HepG2 (cell line): ENCODE measurements at regions not wholly inside any gene's neighbourhood (a gene's known extent, or its start where the extent isn't known, plus 50 kb on each side); places are given as distances from the start of the nearest gene placed in this dataset.
A peak's percentile ranks its signal among the peaks of the same experiment; 100 is the strongest.

Source experiments
- ARHGAP35 ChIP-seq: sonication (generic); formaldehyde crosslinking; IDR thresholded peaks from 2 replicates; pipeline ENCODE4 v1.9.0; 2022; ENCODE audit warnings: mild to moderate bottlenecking, inconsistent platforms, moderate library complexity, missing genetic modification reagents, borderline replicate concordance
- ARNT2 ChIP-seq: sonication (generic); formaldehyde crosslinking; IDR thresholded peaks from 2 replicates; pipeline ENCODE4 v1.8.0; 2022; ENCODE audit warnings: mild to moderate bottlenecking, low read depth, missing genetic modification reagents, moderate library complexity
- FOXC1 ChIP-seq: sonication (generic); formaldehyde crosslinking; IDR thresholded peaks from 2 replicates; pipeline ENCODE4 v1.8.0; 2022; ENCODE audit warnings: mild to moderate bottlenecking, missing genetic modification reagents, borderline replicate concordance
- GRHL1 ChIP-seq: sonication (generic); formaldehyde crosslinking; conservative IDR thresholded peaks from 2 replicates; pipeline ENCODE4 v1.8.0; 2022; ENCODE audit warnings: missing genetic modification reagents
- MEIS1 ChIP-seq: sonication (generic); formaldehyde crosslinking; IDR thresholded peaks from 2 replicates; pipeline ENCODE4 v1.9.0; 2021; ENCODE audit warnings: mild to moderate bottlenecking, missing genetic modification reagents, moderate library complexity, borderline replicate concordance
- MLX ChIP-seq: IDR thresholded peaks from 2 replicates; pipeline ENCODE4 v1.6.1; 2016
- NFRKB ChIP-seq: fragments of 450-650 bp; IDR thresholded peaks from 2 replicates; pipeline ENCODE4 v1.6.1; 2017
- NRL ChIP-seq: sonication (generic); formaldehyde crosslinking; IDR thresholded peaks from 2 replicates; pipeline ENCODE4 v1.5.0; 2020; ENCODE audit warnings: missing genetic modification reagents, mild to moderate bottlenecking, moderate library complexity, borderline replicate concordance
- PHF5A ChIP-seq: IDR thresholded peaks from one replicate; pipeline ENCODE4 v1.6.1; 2018; ENCODE audit warnings: low read depth, missing genetic modification reagents; ENCODE audit not compliant: unreplicated experiment
- RFX3 ChIP-seq: IDR thresholded peaks from 2 replicates; pipeline ENCODE4 v1.6.1; 2016; ENCODE audit warnings: missing biosample characterization, missing genetic modification reagents
- RORA ChIP-seq: sonication (generic); formaldehyde crosslinking; IDR thresholded peaks from 2 replicates; pipeline ENCODE4 v1.5.0; 2020; ENCODE audit warnings: mild to moderate bottlenecking, missing genetic modification reagents, moderate library complexity
- SKIL ChIP-seq: sonication (generic); formaldehyde crosslinking; IDR thresholded peaks from 2 replicates; pipeline ENCODE4 v1.8.0; 2022; ENCODE audit warnings: missing genetic modification reagents, mild to moderate bottlenecking, moderate library complexity, borderline replicate concordance
- TCF7L2 ChIP-seq: IDR thresholded peaks from 2 replicates; pipeline ENCODE4 v1.6.1; 2011; ENCODE audit warnings: mild to moderate bottlenecking, low read depth, low read length, moderate library complexity
- TEF ChIP-seq: sonication (generic); formaldehyde crosslinking; IDR thresholded peaks from 2 replicates; pipeline ENCODE4 v1.5.0; 2020; ENCODE audit warnings: missing genetic modification reagents
- THAP9 ChIP-seq: sonication (generic); formaldehyde crosslinking; IDR thresholded peaks from 2 replicates; pipeline ENCODE4; 2020; ENCODE audit warnings: missing genetic modification reagents, mild to moderate bottlenecking, borderline replicate concordance
- U2AF1 ChIP-seq: fragments of 200-400 bp; formaldehyde crosslinking; optimal IDR thresholded peaks from 2 replicates; pipeline ENCODE3; 2017; ENCODE audit warnings: mild to moderate bottlenecking, low read depth, low read length
- ZFY ChIP-seq: sonication (generic); formaldehyde crosslinking; IDR thresholded peaks from 2 replicates; pipeline ENCODE4 v1.4.0; 2020; ENCODE audit warnings: missing genetic modification reagents
- ZMYM2 ChIP-seq: sonication (generic); formaldehyde crosslinking; IDR thresholded peaks from 2 replicates; pipeline ENCODE4 v1.8.0; 2022; ENCODE audit warnings: mild to moderate bottlenecking, missing genetic modification reagents
- ZNF234 ChIP-seq: sonication (generic); formaldehyde crosslinking; conservative IDR thresholded peaks from 2 replicates; pipeline ENCODE4 v1.5.1; 2020; ENCODE audit warnings: mild to moderate bottlenecking, missing genetic modification reagents
- ZNF292 ChIP-seq: sonication (generic); formaldehyde crosslinking; IDR thresholded peaks from 2 replicates; pipeline ENCODE4 v1.8.1; 2022; ENCODE audit warnings: mild to moderate bottlenecking, low read depth, missing genetic modification reagents, borderline replicate concordance
- ZNF780A ChIP-seq: sonication (generic); formaldehyde crosslinking; IDR thresholded peaks from 2 replicates; pipeline ENCODE4 v1.8.0; 2022; ENCODE audit warnings: mild to moderate bottlenecking, missing genetic modification reagents, moderate library complexity

- TF ChIP-seq TEF (CRISPR knock-in tag) (no peak), ZNF780A (CRISPR knock-in tag) (peak; percentile 98), ARHGAP35 (CRISPR knock-in tag) (no peak), NRL (CRISPR knock-in tag) (no peak; the same call in 1 of the 2 replicates), ZNF292 (peak; percentile 90; the same call in 1 of the 2 replicates), ZFY (CRISPR knock-in tag) (peak; percentile 61), U2AF1 (no peak), SKIL (CRISPR knock-in tag) (no peak), MEIS1 (CRISPR knock-in tag) (peak; percentile 86; the same call in 1 of the 2 replicates), GRHL1 (no peak), RORA (CRISPR knock-in tag) (no peak), THAP9 (CRISPR knock-in tag) (peak; percentile 37; the same call in 1 of the 2 replicates), ZNF234 (no peak), NFRKB (no peak), TCF7L2 (no peak), RFX3 (CRISPR knock-in tag) (no peak), ARNT2 (no peak; the same call in 1 of the 2 replicates), FOXC1 (CRISPR knock-in tag) (no peak; the same call in 1 of the 2 replicates), ZMYM2 (CRISPR knock-in tag) (no peak), MLX (CRISPR knock-in tag) (peak; percentile 100), PHF5A (CRISPR knock-in tag) (peak; percentile 46)
Measured at GRCh38 chr13:29923554-29924481, 73.4 kb upstream of the UBL3 start (continued).
